GM23248 (cell line): ENCODE measurements at regions not wholly inside any gene's neighbourhood (a gene's known extent, or its start where the extent isn't known, plus 50 kb on each side); places are given as distances from the start of the nearest gene placed in this dataset.

Experiments
- EZH2 ChIP-seq: fragments of 200-600 bp; sonication (generic); IDR thresholded peaks from 2 replicates; pipeline ENCODE4 v1.6.1; 2018; ENCODE audit warnings: antibody characterized with exemption, mild to moderate bottlenecking; ENCODE audit not compliant: insufficient read depth, poor library complexity, severe bottlenecking
- EZH2phosphoT487 ChIP-seq: fragments of 200-600 bp; sonication (generic); IDR thresholded peaks from 2 replicates; pipeline ENCODE4 v1.6.1; 2018; ENCODE audit warnings: antibody characterized with exemption, moderate library complexity, mild to moderate bottlenecking, low read depth; ENCODE audit not compliant: insufficient read depth

DNA sequence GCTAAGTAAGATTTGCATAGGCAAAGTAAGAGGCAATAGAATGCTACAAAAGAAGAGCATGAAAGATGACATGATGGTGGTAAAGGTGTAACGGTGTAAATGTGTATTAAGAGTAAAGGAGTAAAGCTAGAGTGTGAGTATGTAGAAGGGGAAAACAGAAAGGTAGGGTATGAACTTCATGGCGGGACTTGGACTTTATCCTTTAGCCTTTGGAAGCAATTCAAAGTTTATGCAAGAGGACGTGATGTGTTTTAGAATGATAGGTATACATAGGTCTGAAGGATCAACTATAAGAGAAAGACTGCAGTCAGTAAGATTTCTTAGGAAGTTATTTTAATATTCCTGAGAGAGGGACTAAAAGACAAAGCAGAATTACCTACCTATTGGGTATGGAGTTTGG, 358.0 kb upstream of the FAT3 start:
- TF ChIP-seq EZH2, result no peak
- no peak for TF ChIP-seq EZH2phosphoT487
